ENCODE measurements at regions not wholly inside any gene's neighbourhood (a gene's known extent, or its start where the extent isn't known, plus 50 kb on each side); places are given as distances from the start of the nearest gene placed in this dataset.

DNA sequence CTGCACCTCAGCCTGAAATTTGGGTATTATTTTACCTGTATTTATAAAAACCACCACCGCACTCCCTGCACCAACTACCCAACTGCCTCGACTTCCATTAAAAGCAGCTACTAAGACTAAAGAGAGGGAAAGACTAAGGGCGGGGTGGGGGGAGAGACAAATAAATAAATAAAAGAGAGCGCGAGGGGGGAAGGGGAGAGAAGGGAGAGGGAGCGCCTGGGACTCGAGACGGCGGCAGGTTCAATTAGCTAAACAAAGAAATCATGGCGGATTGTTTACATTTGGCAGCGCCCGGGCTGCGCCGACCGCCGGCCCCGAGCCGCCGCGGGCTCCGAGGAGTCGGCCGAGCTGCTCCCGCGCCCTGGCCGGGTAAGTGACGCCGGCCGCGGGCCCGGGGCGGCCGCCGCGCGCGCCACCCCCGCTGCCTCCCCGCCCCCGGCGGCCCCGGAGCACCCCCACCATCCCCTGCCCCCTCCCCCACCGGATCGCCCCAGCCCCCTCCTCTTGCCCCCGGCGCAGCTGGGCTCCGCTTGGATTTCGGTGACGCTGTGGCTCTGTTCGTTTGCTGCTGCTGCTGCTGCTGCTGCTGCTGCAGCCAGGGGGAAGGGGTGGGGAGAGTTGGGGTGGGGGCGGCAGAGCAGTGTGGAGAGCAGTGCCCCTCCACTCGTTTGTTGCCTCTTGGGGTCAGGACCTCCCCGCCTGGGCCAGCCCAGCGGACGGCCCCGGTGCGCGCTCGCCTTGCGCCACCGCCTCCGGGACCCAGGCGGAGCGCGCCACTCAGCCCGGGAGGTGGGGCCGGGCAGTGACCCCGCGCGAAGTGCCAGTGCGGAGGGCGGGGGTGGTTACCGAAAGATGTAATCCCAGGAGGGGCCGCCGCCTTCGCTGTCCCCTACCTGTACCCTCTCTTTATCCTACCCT lies 187.2 kb upstream of the FANCL start:
- H3K36me3 ChIP-seq (replicated peaks; ENCODE audit: low read depth, low read length) = no peaks in the 10 kb centered on the region
- no peaks in the 10 kb centered on the region for H3K79me2 ChIP-seq (ENCODE audit: low read length)
- H3K4me1 ChIP-seq (ENCODE audit: low read length) = no peaks in the 10 kb centered on the region
- H3K27ac ChIP-seq (ENCODE audit: low read length) = no peak overlapping the region
- peak overlapping the region; percentile 59 for H3K4me2 ChIP-seq (ENCODE audit: low read length)
- peak overlapping the region; percentile 74 for H3K4me3 ChIP-seq (ENCODE audit: low read length)
- H2AFZ ChIP-seq (ENCODE audit: low read depth, low read length) = peak overlapping the region; percentile 65; the same call in 1 of the 2 replicates
- no peaks in the 10 kb centered on the region for H4K20me1 ChIP-seq (ENCODE audit: insufficient read depth, low read length)
- TF ChIP-seq EZH2phosphoT487 (IDR thresholded peaks at IDR 0.05; ENCODE audit: low read depth) = no peak
- TF ChIP-seq, protein P1, sequence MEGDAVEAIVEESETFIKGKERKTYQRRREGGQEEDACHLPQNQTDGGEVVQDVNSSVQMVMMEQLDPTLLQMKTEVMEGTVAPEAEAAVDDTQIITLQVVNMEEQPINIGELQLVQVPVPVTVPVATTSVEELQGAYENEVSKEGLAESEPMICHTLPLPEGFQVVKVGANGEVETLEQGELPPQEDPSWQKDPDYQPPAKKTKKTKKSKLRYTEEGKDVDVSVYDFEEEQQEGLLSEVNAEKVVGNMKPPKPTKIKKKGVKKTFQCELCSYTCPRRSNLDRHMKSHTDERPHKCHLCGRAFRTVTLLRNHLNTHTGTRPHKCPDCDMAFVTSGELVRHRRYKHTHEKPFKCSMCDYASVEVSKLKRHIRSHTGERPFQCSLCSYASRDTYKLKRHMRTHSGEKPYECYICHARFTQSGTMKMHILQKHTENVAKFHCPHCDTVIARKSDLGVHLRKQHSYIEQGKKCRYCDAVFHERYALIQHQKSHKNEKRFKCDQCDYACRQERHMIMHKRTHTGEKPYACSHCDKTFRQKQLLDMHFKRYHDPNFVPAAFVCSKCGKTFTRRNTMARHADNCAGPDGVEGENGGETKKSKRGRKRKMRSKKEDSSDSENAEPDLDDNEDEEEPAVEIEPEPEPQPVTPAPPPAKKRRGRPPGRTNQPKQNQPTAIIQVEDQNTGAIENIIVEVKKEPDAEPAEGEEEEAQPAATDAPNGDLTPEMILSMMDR (IDR thresholded peaks at IDR 0.05; ENCODE audit: low read depth, low read length) = no peak
- no peaks in the 10 kb centered on the region; the same call in 1 of the 2 replicates for H3K27me3 ChIP-seq (ENCODE audit: low read depth, low read length)
- no peaks in the 10 kb centered on the region for H3K9me3 ChIP-seq (ENCODE audit: insufficient read depth, low read length)
- peak overlapping the region; percentile 47 for H3K9ac ChIP-seq (ENCODE audit: low read length)

DNA sequence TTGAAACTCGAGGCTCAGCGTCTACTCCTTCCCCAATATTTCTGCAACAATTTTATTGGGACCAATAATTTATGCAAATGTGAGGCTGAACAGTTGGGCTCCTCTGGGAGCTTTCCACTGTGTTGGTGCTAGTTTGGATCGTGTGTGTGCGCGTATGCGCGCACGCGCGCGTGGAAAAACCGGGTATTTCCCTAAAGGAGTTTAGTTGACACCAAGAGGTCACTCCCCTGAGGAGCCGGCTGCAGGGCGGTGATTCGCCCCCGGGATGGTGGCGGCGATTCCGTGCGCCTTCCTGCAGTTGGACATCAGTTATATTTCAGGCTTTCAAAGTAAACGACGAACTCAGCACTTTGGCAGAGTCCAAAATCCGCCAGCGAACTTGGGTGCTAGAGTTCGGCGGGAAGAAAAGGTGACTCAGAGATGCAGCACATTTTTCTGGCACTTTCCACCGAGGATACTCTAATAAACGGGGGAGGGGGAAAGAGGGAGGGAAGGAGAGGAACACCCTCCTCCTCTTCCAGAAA lies 186.5 kb upstream of the FANCL start:
- TF ChIP-seq, protein P1 (IDR thresholded peaks at IDR 0.05; ENCODE audit: low read depth, low read length) = no peak
- no peak for TF ChIP-seq EZH2phosphoT487 (IDR thresholded peaks at IDR 0.05; ENCODE audit: low read depth)
- peak overlapping the region; percentile 59 for H3K4me2 ChIP-seq (ENCODE audit: low read length)

DNA sequence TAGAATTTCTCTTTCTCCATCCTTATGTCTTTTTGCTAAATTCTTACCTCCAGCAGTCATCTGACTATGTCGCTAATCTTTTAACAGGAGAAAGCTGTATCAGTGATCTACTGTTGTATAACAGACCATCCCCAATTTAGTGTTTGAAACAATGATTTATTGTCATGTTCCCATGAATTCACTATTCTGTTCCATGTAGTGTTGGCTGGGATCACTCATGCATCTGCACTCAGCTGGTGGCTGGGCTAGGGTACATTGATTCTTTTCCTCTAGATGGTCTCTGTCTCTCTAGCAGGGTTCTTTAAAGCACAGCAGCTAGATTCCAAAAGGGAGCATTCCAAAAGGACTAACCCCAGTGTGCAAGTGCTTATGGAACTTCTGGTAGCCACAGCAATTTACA lies 184.2 kb upstream of the FANCL start:
- Histone ChIP-seq H3K4me3 (ENCODE audit: low read length) (no peak overlapping the region), H2AFZ (ENCODE audit: low read depth, low read length) (no peak overlapping the region), H3K4me2 (ENCODE audit: low read length) (no peak overlapping the region), H3K27ac (ENCODE audit: low read length) (no peak overlapping the region), H3K36me3 (replicated peaks; ENCODE audit: low read depth, low read length) (no peaks in the 10 kb centered on the region), H3K27me3 (ENCODE audit: low read depth, low read length) (peaks cover 9% of the 10 kb centered on the region), H3K79me2 (ENCODE audit: low read length) (no peaks in the 10 kb centered on the region), H3K4me1 (ENCODE audit: low read length) (no peaks in the 10 kb centered on the region), H4K20me1 (ENCODE audit: insufficient read depth, low read length) (no peaks in the 10 kb centered on the region), H3K9ac (ENCODE audit: low read length) (no peak overlapping the region), H3K9me3 (ENCODE audit: insufficient read depth, low read length) (no peaks in the 10 kb centered on the region)
- TF ChIP-seq, protein P1 (IDR thresholded peaks at IDR 0.05; ENCODE audit: low read depth, low read length) = no peak

More for the DNA sequence above, 186.5 kb upstream of the FANCL start:
- no peaks in the 10 kb centered on the region for H3K4me1 ChIP-seq (ENCODE audit: low read length)
- no peaks in the 10 kb centered on the region for H3K79me2 ChIP-seq (ENCODE audit: low read length)
- no peaks in the 10 kb centered on the region for H4K20me1 ChIP-seq (ENCODE audit: insufficient read depth, low read length)
- peak overlapping the region; percentile 74 for H3K4me3 ChIP-seq (ENCODE audit: low read length)
- peak overlapping the region; percentile 65; the same call in 1 of the 2 replicates for H2AFZ ChIP-seq (ENCODE audit: low read depth, low read length)
- H3K27ac ChIP-seq (ENCODE audit: low read length) = no peak overlapping the region
- no peaks in the 10 kb centered on the region for H3K36me3 ChIP-seq (replicated peaks; ENCODE audit: low read depth, low read length)
- H3K27me3 ChIP-seq (ENCODE audit: low read depth, low read length) = peaks cover 4% of the 10 kb centered on the region
- H3K9ac ChIP-seq (ENCODE audit: low read length) = peak overlapping the region; percentile 47
- no peaks in the 10 kb centered on the region for H3K9me3 ChIP-seq (ENCODE audit: insufficient read depth, low read length)

DNA sequence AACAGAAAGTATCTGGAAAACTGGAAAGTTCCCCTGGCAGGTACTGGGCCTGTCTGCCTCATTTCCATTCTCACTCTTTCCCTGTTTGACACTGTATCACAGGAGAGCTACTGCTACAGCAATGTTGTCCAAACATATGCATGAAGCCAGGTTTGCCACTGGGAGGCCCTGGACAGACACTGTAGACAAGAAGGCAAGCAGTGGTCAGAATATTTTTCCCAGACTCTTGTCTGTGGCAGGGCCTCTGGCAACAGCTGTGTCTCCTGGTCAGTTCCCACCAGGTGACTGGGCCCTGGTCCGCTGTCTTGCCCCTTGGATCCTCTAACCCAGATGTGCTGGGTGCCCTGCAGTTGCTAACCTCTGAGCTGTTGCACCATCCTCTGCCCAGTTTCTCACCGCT lies 178.9 kb upstream of the FANCL start:
- Histone ChIP-seq H3K36me3 (replicated peaks; ENCODE audit: low read depth, low read length) (no peaks in the 10 kb centered on the region), H3K4me3 (ENCODE audit: low read length) (no peak overlapping the region)
- TF ChIP-seq, protein P1 (IDR thresholded peaks at IDR 0.05; ENCODE audit: low read depth, low read length) = no peak
- no peak for TF ChIP-seq EZH2phosphoT487 (IDR thresholded peaks at IDR 0.05; ENCODE audit: low read depth)

More for the DNA sequence above, 178.9 kb upstream of the FANCL start:
- no peak overlapping the region for H2AFZ ChIP-seq (ENCODE audit: low read depth, low read length)
- no peaks in the 10 kb centered on the region for H4K20me1 ChIP-seq (ENCODE audit: insufficient read depth, low read length)
- H3K4me2 ChIP-seq (ENCODE audit: low read length) = no peak overlapping the region
- peaks cover 9% of the 10 kb centered on the region for H3K27me3 ChIP-seq (ENCODE audit: low read depth, low read length)
- H3K79me2 ChIP-seq (ENCODE audit: low read length) = no peaks in the 10 kb centered on the region
- H3K27ac ChIP-seq (ENCODE audit: low read length) = no peak overlapping the region
- no peaks in the 10 kb centered on the region for H3K4me1 ChIP-seq (ENCODE audit: low read length)
- H3K9me3 ChIP-seq (ENCODE audit: insufficient read depth, low read length) = no peaks in the 10 kb centered on the region
- no peak overlapping the region for H3K9ac ChIP-seq (ENCODE audit: low read length)

Measured in OCI-LY3 (cell line).